GM12873 (cell line): ENCODE measurements at regions not wholly inside any gene's neighbourhood (a gene's known extent, or its start where the extent isn't known, plus 50 kb on each side); places are given as distances from the start of the nearest gene placed in this dataset.

Source experiments
- CTCF ChIP-seq: IDR thresholded peaks from 2 replicates; pipeline ENCODE4 v1.5.1; 2012; ENCODE audit warnings: low read depth, mild to moderate bottlenecking, moderate library complexity, low read length, control low read depth; ENCODE audit not compliant: insufficient read depth; ENCODE audit errors: missing control alignments

- peak; percentile 7 for TF ChIP-seq CTCF
Observed at GRCh38 chr1:243053048-243053447, 202.0 kb downstream of the CEP170 start.

- no peak for TF ChIP-seq CTCF
Observed at GRCh38 chr1:242966892-242967291, 288.2 kb downstream of the CEP170 start.

GRCh38 chr1:242946206-242946605 is 308.9 kb downstream of the CEP170 start:
- TF ChIP-seq CTCF: no peak

GRCh38 chr1:242936725-242937124 is 318.4 kb downstream of the CEP170 start:
- TF ChIP-seq CTCF: peak; percentile 35

DNA sequence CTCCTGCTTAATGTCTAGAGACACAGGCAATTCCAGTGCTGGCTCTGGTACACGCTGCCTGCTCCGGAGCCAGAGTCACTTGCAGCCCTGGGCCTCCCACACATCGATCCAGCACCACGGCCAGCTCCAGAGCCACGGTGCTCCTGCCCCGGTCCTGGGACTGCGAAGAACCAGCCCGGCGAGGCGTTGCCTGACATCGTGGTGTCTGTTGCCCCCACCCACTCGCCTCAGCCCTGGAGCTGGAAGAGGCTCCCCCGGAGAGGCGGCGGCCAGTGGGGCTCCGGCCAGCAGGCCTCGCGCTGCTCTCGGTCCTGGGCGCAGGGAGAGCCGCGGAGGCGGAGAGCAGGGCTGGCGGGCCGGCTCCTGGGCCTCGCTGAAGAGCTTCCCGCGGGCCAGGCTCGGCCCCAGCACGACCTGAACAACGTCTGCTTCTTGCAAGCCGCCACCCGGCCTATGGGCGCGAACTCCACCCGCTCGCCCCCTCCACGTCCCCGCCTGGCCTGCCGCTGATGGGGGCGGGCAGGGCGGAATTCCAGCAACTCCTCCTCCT is 364.8 kb downstream of the CEP170 start:
- no peak for TF ChIP-seq CTCF

DNA sequence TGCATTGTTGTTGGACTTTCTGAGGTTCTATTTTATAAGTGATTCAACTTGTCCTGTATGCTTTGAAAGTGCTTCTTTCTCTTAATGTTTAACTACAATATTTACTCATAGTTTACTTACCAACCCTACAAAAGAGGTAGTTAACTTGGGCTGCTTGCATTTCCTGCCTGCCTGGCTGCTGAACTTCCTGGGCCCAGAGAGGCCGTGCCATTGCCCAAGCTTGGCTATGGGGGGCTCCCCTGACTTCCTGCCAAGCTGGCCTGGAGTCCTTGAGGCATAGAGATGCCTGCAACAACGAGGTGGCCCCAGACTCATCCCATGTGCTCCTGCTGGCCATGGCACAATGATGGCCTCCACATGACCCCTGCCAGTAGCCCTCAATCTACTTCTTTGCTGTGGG is 361.6 kb upstream of the PLD5 start:
- no peak for TF ChIP-seq CTCF

GRCh38 chr1:242877743-242878142 is 353.2 kb upstream of the PLD5 start:
- TF ChIP-seq CTCF: no peak
